DMS114 treated with DMSO at 0.1 percent for 48 hours (cell line): ENCODE measurements at regions not wholly inside any gene's neighbourhood (a gene's known extent, or its start where the extent isn't known, plus 50 kb on each side); places are given as distances from the start of the nearest gene placed in this dataset.

Experiments used
- DNase-seq: peaks from one replicate; lab custom pipeline; 2025; ENCODE audit not compliant: unreplicated experiment; lab: John Stamatoyannopoulos, UW

GRCh38 chr12:93197067-93197593 is 180.6 kb upstream of the NUDT4 start:
- DNase-seq = no peak

GRCh38 chr12:93198086-93198485 is 179.6 kb upstream of the NUDT4 start:
- DNase-seq = no peak

GRCh38 chr12:93199831-93200236 is 177.9 kb upstream of the NUDT4 start:
- DNase-seq = no peak

GRCh38 chr12:93200291-93200917 is 177.3 kb upstream of the NUDT4 start:
- DNase-seq = no peak

- no peak for DNase-seq
Measured at GRCh38 chr12:93201990-93202389, 175.7 kb upstream of the NUDT4 start.

- no peak for DNase-seq
Measured at GRCh38 chr12:93202688-93203087, 175.0 kb upstream of the NUDT4 start.

GRCh38 chr12:93203361-93203760 is 174.4 kb upstream of the NUDT4 start:
- DNase-seq = no peak

- DNase-seq = no peak
Measured at GRCh38 chr12:93204896-93205295, 172.8 kb upstream of the NUDT4 start.

GRCh38 chr12:93205361-93205760 is 172.4 kb upstream of the NUDT4 start:
- no peak for DNase-seq

GRCh38 chr12:93208011-93208410 is 169.7 kb upstream of the NUDT4 start:
- DNase-seq = no peak

- DNase-seq = no peak
Measured at GRCh38 chr12:93214523-93215289, 163.0 kb upstream of the NUDT4 start.

- no peak for DNase-seq
Measured at GRCh38 chr12:93215290-93215678, 162.4 kb upstream of the NUDT4 start.

- no peak for DNase-seq
Measured at GRCh38 chr12:93219947-93220346, 157.8 kb upstream of the NUDT4 start.

GRCh38 chr12:93221841-93222240 is 155.9 kb upstream of the NUDT4 start:
- DNase-seq = no peak

- no peak for DNase-seq
Measured at GRCh38 chr12:93223440-93224426, 154.0 kb upstream of the NUDT4 start.

GRCh38 chr12:93225094-93225493 is 152.6 kb upstream of the NUDT4 start:
- DNase-seq = no peak

- no peak for DNase-seq
Measured at GRCh38 chr12:93226361-93226760, 151.4 kb upstream of the NUDT4 start.

- DNase-seq = no peak
Measured at GRCh38 chr12:93229494-93230325, 148.0 kb upstream of the NUDT4 start.

GRCh38 chr12:93230326-93230720 is 147.4 kb upstream of the NUDT4 start:
- no peak for DNase-seq

- DNase-seq = no peak
Measured at GRCh38 chr12:93231938-93232337, 145.8 kb upstream of the NUDT4 start.
